LNCAP (cell line): ENCODE measurements at regions not wholly inside any gene's neighbourhood (a gene's known extent, or its start where the extent isn't known, plus 50 kb on each side); places are given as distances from the start of the nearest gene placed in this dataset.

ENCODE experiments used
- TF ChIP-seq, protein P1 (sequence below): fragments of 450-650 bp; IDR thresholded peaks from 2 replicates; pipeline ENCODE4 v1.5.1; 2017; ENCODE audit warnings: mild to moderate bottlenecking

DNA sequence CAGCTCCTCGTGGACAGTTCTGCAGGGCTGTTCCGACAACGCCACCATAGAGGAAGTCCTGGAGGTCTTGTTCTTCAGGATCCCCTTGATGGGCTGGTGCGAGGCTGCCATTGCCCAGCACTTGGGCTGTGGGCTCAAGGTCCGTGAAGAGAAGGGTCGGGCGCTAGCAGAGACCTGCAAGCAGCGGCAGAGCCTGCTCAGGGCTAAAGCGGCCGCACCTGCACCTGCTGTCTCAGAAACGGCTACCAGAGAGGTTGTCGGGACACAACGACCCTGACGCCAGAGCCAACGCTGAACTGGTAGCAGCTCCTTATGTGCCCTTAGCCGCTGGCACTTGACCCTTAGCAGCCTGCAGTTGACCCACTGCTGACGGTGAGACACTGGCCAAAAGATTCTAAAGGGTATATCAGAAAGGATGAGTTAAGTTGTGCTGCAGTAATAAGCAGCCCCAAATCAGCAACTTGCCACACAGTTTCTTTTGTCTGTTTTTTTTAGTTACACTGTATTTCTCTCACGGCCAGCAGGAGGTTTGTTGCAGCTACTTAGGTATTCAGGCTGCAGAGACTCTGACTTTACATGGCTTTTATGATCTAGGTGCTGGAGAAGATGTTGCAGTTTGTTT lies 55.5 kb upstream of the ST6GAL2 start:
- TF ChIP-seq, protein P1, sequence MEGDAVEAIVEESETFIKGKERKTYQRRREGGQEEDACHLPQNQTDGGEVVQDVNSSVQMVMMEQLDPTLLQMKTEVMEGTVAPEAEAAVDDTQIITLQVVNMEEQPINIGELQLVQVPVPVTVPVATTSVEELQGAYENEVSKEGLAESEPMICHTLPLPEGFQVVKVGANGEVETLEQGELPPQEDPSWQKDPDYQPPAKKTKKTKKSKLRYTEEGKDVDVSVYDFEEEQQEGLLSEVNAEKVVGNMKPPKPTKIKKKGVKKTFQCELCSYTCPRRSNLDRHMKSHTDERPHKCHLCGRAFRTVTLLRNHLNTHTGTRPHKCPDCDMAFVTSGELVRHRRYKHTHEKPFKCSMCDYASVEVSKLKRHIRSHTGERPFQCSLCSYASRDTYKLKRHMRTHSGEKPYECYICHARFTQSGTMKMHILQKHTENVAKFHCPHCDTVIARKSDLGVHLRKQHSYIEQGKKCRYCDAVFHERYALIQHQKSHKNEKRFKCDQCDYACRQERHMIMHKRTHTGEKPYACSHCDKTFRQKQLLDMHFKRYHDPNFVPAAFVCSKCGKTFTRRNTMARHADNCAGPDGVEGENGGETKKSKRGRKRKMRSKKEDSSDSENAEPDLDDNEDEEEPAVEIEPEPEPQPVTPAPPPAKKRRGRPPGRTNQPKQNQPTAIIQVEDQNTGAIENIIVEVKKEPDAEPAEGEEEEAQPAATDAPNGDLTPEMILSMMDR: no peak

DNA sequence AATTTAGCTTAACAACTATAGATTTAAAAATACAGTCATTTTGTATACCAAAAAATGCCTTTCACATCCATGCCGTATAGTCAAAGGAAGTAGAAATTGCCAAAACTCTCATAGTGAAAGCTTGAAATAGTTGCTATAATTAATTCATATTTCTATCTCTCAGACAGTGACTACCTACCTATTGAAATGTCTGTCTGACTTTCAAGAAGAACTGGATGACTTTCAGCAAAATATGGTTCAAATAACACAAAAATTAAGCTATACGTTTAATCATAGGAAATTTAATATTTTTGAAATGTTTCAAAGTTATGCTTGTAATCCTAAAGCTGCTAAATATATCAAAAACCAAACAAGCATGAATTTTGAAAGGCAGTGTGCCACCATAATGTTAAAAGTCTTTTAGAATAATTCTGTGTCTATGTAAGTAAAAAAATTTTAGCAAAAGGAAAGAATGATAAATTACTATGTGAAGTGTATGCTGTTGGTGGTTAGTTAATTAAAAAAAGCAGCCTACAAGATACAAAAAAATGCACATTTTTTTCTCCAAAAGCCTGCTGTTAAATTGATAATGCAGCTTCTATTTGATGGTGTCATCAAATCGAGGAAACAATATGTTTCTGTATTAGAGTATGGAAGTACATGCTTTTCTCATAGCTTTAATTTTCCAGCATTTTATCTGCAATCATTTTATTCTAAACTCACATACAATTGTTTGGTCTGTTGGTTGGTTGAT lies 57.7 kb upstream of the ST6GAL2 start:
- TF ChIP-seq, protein P1: no peak

DNA sequence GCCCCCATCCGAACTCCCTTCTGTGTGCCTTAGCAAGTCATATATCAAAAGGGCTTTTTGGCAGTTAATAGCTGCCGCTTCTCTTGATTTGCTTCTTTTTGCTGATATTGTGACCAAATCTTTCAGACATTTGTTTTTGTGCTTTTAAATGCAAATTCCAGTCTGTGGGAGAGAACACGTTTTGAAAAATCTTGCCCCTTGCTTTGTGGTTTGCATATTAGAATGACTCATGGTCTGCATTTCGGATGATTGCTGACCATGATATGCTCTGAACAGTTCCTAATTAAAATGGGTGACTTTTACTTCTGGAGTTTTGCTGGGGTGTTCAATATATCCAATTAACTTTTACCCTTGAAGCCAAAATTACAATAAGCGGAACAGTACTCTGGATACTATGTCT lies 58.2 kb upstream of the ST6GAL2 start:
- TF ChIP-seq, protein P1: no peak

DNA sequence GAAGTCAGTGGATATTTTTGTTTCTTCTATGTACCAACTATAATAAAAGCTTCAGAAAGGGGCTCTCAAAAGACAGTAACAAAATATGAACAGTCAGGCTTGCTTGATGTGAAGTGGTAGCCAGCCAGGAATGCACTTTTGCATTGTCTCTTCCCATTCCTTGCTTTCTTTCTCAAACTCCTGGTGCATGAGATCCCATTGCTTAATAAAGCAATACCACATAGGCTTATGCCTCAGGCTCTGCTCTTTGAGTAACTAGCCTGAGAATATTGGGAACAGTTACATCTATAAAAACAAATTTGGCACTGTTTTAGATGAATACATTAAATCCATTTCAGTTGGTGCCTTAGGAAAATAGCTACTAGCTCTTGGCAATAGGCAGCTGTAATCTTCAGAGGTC lies 62.6 kb upstream of the ST6GAL2 start:
- TF ChIP-seq, protein P1: no peak

DNA sequence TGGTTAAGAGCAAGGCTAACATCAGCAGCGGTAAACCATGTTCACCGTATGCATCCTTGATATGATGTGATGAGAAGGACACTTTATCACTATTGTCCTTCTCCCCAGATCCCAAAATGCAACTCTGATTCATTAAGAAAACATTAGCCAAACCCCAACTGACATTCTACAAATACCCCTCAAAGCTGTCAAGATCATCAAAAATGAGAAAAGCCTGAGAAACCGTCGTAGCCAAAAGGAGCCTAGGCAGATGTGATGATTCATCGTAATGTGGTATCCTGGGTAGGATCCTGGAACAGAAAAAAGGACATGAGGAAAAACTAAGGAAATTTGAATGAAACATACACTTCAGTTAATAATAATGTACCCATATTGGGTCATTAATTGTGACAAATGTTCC lies 67.3 kb upstream of the ST6GAL2 start:
- TF ChIP-seq, protein P1: no peak

- TF ChIP-seq, protein P1: no peak
Observed at GRCh38 chr2:106953779-106954178, 67.8 kb upstream of the ST6GAL2 start.

DNA sequence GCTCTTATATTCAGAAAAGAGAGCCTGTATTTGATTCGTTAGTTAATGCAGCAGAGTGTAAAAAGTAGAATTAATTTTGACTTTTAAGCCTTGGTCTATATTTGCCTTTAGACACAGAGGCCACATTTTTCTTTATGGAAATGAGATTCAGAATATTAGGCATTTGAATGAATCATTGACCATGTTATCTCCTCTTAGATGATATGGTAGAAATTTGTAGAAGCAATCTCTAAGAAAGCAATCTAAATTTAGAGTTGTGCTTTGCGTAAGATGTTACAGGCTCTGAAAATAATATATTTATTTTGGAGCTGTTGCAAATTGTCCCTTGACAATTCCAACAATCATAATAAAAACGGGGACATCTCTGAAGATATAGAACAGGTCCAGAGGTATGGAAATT lies 68.3 kb upstream of the ST6GAL2 start:
- TF ChIP-seq, protein P1: no peak
